ENCODE measurements at regions not wholly inside any gene's neighbourhood (a gene's known extent, or its start where the extent isn't known, plus 50 kb on each side); places are given as distances from the start of the nearest gene placed in this dataset.
A peak's percentile ranks its signal among the peaks of the same experiment; 100 is the strongest.
"Not testable (repeated sequence)": the region's sequence is repeated elsewhere in the genome, so short reads cannot be mapped to it uniquely, and the experiment has no call there.

GRCh38 chr10:47656732-47657131 lies 106.7 kb downstream of the SYT15B start:
- H3K27ac Mint-ChIP-seq, H3K9me3 Mint-ChIP-seq, H3K4me1 Mint-ChIP-seq, H3K36me3 Mint-ChIP-seq, H3K27me3 Mint-ChIP-seq, H3K4me3 Mint-ChIP-seq: not testable (repeated sequence)

DNA sequence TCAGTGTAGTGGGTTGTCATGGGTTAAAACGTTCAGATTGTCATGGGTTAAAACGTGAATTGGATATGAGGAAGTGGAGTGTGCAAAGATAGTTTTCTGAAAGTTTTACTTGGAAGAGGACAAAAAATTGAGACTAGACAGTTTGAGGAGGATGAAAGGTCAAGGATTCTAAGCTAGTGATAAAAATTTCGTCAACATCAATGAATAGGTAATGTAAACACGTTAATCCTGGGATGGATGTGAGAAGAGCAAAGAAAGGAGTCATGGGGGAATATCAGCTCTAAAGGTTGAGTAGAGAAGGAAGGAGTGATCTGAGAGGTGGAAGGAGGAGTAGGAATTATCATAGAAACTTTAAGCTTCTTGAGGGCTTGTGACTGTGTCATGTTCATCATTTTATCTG lies 109.2 kb downstream of the SYT15B start:
- not testable (repeated sequence) for H3K27ac Mint-ChIP-seq, H3K27me3 Mint-ChIP-seq, H3K4me1 Mint-ChIP-seq, H3K36me3 Mint-ChIP-seq, H3K9me3 Mint-ChIP-seq
- H3K4me3 Mint-ChIP-seq, result peak overlapping the region in 1 of 4 donors; percentile 3

DNA sequence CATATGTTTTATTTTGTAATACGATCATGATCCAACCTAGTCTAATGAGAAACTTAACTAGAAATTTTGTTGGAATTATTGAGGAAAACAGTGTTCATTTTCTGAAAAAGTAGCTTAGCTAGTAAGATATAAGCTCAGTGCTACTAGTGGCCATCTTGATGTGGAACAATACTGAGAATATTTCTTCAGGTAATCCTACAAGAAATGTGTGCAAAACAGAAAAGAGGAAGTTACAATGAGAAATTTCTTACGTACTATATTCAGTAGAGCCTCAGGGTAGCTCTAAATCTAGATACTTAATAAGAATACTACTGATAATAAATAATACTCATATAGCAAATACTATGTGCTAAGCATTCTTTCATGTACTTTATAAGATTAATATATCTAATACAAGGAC lies 114.8 kb downstream of the SYT15B start:
- not testable (repeated sequence) for H3K4me1 Mint-ChIP-seq, H3K9me3 Mint-ChIP-seq, H3K4me3 Mint-ChIP-seq, H3K27ac Mint-ChIP-seq, H3K36me3 Mint-ChIP-seq, H3K27me3 Mint-ChIP-seq

DNA sequence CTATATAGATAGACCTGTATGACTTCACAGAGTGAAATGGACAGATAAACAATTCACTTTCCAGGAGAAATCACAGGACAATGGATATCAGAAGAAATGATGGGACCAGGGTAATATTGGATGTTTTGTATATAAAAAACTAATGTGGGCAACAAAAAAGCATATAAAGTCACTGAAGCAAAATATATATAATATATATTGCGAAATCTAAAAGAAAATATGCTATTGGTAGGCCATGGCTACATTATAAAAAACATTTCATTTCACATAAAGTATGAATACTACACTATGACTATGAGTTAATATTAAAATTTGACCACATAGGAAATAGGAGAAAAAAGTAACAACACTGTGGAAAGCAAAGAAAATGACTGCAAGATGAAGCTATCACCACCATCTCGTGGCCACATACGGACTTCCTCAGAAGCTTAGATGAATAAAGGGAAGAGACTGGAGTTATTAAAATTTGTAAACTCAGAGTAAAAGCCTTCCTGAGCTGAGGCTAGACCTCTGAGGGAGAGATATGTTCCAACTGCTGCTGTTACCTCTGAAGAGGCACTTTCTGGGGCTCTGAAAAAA lies 115.8 kb downstream of the SYT15B start:
- H3K4me1 Mint-ChIP-seq, H3K4me3 Mint-ChIP-seq, H3K27me3 Mint-ChIP-seq, H3K36me3 Mint-ChIP-seq, H3K27ac Mint-ChIP-seq, H3K9me3 Mint-ChIP-seq: not testable (repeated sequence)

GRCh38 chr10:47646686-47647273 lies 116.6 kb downstream of the SYT15B start:
- H3K27ac Mint-ChIP-seq, H3K4me3 Mint-ChIP-seq, H3K36me3 Mint-ChIP-seq, H3K4me1 Mint-ChIP-seq, H3K27me3 Mint-ChIP-seq, H3K9me3 Mint-ChIP-seq: not testable (repeated sequence)

DNA sequence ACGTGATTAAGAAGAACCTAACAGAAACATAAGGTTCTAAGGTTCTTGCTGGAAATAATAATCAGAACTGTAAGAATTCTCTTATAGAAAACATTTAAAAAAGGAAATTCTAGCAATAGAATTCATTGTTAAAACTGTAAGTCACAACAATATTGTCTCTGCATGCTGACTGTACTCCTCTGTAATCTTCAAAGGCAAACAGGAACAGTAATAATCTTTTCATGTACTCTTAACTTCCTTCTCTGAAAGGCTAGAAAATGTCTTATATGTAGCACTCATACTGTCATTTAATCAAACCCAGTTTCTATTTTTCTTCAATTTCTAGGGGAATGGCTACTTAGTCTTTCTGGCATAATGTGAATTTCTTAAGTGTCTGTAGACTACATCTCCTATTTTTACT lies 103.5 kb upstream of the AGAP9 start:
- H3K9me3 Mint-ChIP-seq, H3K27me3 Mint-ChIP-seq, H3K4me3 Mint-ChIP-seq, H3K27ac Mint-ChIP-seq, H3K36me3 Mint-ChIP-seq, H3K4me1 Mint-ChIP-seq: not testable (repeated sequence)

GRCh38 chr10:47622719-47623118 lies 99.3 kb upstream of the AGAP9 start:
- not testable (repeated sequence) for H3K27me3 Mint-ChIP-seq, H3K36me3 Mint-ChIP-seq, H3K4me1 Mint-ChIP-seq

DNA sequence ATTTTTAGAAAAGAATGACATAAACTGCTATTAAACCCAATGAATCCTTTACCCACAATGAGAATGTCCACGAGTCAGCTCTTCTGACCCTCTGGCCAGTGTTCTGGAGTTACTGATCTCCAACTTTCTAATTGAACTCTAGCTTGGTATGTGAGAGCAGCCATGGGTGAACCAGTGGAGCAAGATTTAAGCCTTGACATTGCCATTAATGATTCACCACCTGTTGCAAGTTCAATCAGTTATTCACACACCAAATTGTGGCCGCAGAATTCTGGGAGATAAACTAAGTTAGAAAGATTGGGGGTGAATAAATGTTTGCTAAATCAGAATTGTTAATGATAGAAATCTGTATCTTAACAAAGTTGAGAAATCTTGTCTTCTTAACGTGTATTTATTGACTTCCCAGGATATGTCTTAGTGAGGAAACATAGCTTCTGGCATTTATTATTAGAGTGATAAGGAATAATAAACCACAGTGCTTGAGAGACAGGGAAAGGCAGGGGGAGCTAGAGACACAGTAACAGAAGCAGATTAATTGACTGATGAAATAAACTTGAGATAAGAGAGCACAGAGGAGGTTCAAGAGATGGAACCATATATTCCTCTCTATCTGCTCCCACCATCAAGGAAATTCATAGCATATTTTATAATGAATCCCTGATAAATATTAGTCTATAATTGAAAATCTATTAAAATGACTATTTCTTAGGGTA lies 96.0 kb upstream of the AGAP9 start:
- H3K27ac Mint-ChIP-seq, H3K9me3 Mint-ChIP-seq, H3K36me3 Mint-ChIP-seq, H3K4me1 Mint-ChIP-seq, H3K4me3 Mint-ChIP-seq, H3K27me3 Mint-ChIP-seq: not testable (repeated sequence)

More at GRCh38 chr10:47622719-47623118, 99.3 kb upstream of the AGAP9 start:
- not testable (repeated sequence) for H3K4me3 Mint-ChIP-seq, H3K9me3 Mint-ChIP-seq, H3K27ac Mint-ChIP-seq

- H3K27ac Mint-ChIP-seq, H3K4me3 Mint-ChIP-seq, H3K27me3 Mint-ChIP-seq, H3K4me1 Mint-ChIP-seq, H3K36me3 Mint-ChIP-seq, H3K9me3 Mint-ChIP-seq: not testable (repeated sequence)
Measured at GRCh38 chr10:47609311-47609710, 85.9 kb upstream of the AGAP9 start.

DNA sequence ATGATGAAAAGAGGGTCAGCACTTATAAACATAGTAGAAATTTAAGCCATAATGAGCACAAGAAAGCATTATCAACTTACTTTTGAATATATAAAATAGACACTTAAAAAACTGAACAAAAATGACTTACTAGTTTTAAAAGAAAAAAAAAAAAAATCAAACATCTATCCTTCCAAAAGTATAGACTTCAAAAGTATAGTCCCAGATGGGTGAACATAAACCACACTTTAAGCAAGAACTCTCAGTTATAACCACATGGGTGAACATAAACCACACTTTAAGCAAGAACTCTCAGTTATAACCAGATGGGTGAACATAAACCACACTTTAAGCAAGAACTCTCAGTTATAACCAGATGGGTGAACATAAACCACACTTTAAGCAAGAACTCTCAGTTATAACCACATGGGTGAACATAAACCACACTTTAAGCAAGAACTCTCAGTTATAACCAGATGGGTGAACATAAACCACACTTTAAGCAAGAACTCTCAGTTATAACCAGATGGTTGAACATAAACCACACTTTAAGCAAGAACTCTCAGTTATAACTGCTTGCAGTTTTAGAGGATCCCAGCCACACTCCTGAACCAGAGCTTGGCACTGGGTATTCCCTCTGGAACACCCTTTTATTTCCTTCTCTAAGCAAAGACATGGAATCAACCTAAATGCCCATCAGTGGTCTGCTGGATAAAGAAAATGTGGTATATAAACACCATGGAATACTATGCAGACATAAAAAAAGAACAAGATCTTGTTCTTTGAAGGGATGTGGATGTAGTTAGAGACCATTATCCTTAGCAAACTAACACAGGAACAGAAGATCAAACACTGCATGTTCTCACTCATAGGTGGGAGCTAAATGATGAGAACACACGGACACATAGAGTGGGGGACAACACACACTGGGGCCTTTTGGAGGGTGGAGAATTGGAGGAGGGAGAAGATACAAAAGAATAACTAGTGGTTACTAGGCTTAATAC lies 82.6 kb upstream of the AGAP9 start:
- not testable (repeated sequence) for H3K27me3 Mint-ChIP-seq, H3K9me3 Mint-ChIP-seq, H3K4me3 Mint-ChIP-seq, H3K27ac Mint-ChIP-seq, H3K36me3 Mint-ChIP-seq, H3K4me1 Mint-ChIP-seq

DNA sequence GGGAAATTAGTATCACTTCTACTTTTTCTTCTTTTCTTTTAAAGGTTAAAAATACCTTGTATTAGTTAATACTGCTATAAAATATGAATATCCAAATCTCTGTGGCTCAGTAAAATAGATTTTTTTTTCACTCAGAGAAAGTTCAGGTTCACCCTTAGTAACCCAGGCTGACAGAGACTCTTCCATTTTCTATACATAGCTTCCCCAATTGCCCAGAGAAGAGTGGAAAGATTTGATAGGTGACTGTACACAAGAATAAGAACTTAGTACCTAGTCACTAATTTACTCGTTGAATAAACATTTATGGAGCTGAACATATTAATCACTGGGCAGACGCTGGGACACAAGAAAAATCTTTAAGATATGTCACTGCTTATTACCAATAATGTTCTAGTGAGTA lies 77.2 kb upstream of the AGAP9 start:
- H3K9me3 Mint-ChIP-seq, H3K4me1 Mint-ChIP-seq, H3K27ac Mint-ChIP-seq, H3K27me3 Mint-ChIP-seq, H3K4me3 Mint-ChIP-seq, H3K36me3 Mint-ChIP-seq: not testable (repeated sequence)

- H3K4me3 Mint-ChIP-seq, H3K27me3 Mint-ChIP-seq, H3K27ac Mint-ChIP-seq, H3K36me3 Mint-ChIP-seq, H3K9me3 Mint-ChIP-seq, H3K4me1 Mint-ChIP-seq: not testable (repeated sequence)
Measured at GRCh38 chr10:47600127-47600526, 76.7 kb upstream of the AGAP9 start.

DNA sequence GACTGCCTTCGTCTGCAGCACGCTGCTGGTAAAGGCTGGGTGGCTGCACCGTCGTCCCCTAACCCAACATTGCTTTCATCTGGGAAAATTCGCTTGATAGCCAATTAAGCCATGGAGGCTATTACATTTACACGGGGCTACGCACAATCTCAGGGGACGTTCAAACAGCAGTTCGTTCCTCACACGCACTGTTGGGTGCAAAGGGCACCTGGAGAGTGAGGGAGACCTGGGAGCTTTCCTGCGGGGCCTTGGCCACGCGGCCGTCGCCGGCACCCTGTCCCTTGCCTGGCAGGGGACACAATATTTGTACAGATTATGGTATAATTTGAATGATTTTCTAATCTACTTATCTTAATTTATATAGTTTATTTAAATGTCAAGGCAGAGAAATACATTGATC lies 76.2 kb upstream of the AGAP9 start:
- H3K4me3 Mint-ChIP-seq, H3K27ac Mint-ChIP-seq, H3K36me3 Mint-ChIP-seq, H3K4me1 Mint-ChIP-seq, H3K9me3 Mint-ChIP-seq, H3K27me3 Mint-ChIP-seq: not testable (repeated sequence)

GRCh38 chr10:47593805-47594204 lies 70.4 kb upstream of the AGAP9 start:
- not testable (repeated sequence) for H3K9me3 Mint-ChIP-seq, H3K4me1 Mint-ChIP-seq, H3K27ac Mint-ChIP-seq, H3K4me3 Mint-ChIP-seq, H3K36me3 Mint-ChIP-seq, H3K27me3 Mint-ChIP-seq

DNA sequence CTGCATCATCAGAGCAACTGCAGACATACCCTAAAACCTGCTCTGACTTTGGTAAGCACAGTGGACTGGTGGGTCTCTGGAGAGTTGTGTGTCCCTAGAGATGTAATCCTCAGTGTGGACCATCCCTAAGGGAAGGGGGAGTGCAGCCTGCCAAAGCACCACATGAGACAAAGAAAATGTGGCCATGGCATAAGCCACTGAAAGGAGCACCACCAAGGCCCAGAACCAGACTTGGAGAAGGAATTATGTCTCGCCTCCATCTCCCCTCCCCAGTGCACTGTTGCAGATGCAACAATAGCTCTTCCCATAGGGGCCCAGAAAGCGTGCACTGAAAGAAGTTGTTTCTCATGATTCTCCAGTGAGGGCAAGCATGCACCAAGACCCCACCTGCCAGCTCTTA lies 69.7 kb upstream of the AGAP9 start:
- H3K27me3 Mint-ChIP-seq, H3K36me3 Mint-ChIP-seq, H3K27ac Mint-ChIP-seq, H3K4me1 Mint-ChIP-seq, H3K9me3 Mint-ChIP-seq, H3K4me3 Mint-ChIP-seq: not testable (repeated sequence)

DNA sequence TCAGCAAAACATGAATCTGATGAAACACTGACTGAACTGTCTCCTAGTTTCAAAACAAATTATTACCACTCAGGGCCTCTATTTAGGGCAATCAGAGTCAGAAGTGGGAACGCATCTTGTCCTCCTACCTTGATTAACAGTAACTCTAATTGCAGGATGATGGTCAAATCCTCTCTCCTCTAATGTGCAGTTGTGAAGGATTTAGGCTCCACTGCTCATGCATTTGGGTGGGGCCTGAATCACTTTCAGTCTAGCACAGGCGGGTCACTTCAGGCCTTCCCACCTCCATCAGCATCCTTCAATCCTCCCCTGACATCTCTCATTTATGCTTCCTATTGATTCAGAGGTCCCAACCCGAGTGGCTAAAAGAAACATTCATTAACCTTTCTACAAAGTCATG lies 67.5 kb upstream of the AGAP9 start:
- not testable (repeated sequence) for H3K9me3 Mint-ChIP-seq, H3K36me3 Mint-ChIP-seq, H3K27me3 Mint-ChIP-seq, H3K4me3 Mint-ChIP-seq, H3K27ac Mint-ChIP-seq, H3K4me1 Mint-ChIP-seq

Data from IgD-negative memory B cell (primary cell).